ENCODE measurements at regions not wholly inside any gene's neighbourhood (a gene's known extent, or its start where the extent isn't known, plus 50 kb on each side); places are given as distances from the start of the nearest gene placed in this dataset.

- no peak for TF ChIP-seq TAF15 (IDR thresholded peaks at IDR 0.05; ENCODE audit: low read depth, low read length, poor library complexity, severe bottlenecking)
- TF ChIP-seq KDM6A (CRISPR knock-in tag; IDR thresholded peaks at IDR 0.05; ENCODE audit: low read depth), result no peak
- no peak for TF ChIP-seq PHF21A (CRISPR knock-in tag; IDR thresholded peaks at IDR 0.05)
- TF ChIP-seq, protein P1, sequence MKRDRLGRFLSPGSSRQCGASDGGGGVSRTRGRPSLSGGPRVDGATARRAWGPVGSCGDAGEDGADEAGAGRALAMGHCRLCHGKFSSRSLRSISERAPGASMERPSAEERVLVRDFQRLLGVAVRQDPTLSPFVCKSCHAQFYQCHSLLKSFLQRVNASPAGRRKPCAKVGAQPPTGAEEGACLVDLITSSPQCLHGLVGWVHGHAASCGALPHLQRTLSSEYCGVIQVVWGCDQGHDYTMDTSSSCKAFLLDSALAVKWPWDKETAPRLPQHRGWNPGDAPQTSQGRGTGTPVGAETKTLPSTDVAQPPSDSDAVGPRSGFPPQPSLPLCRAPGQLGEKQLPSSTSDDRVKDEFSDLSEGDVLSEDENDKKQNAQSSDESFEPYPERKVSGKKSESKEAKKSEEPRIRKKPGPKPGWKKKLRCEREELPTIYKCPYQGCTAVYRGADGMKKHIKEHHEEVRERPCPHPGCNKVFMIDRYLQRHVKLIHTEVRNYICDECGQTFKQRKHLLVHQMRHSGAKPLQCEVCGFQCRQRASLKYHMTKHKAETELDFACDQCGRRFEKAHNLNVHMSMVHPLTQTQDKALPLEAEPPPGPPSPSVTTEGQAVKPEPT (CRISPR knock-in tag; IDR thresholded peaks at IDR 0.05; ENCODE audit: low read depth), result no peak
- TF ChIP-seq, protein P2, sequence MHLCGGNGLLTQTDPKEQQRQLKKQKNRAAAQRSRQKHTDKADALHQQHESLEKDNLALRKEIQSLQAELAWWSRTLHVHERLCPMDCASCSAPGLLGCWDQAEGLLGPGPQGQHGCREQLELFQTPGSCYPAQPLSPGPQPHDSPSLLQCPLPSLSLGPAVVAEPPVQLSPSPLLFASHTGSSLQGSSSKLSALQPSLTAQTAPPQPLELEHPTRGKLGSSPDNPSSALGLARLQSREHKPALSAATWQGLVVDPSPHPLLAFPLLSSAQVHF (CRISPR knock-in tag; IDR thresholded peaks at IDR 0.05), result no peak
- no peak for TF ChIP-seq EZH2 (conservative IDR thresholded peaks at IDR 0.05; ENCODE audit: low read depth, low read length)
- TF ChIP-seq ZNF782 (CRISPR knock-in tag; IDR thresholded peaks at IDR 0.05; ENCODE audit: borderline replicate concordance), result no peak
- no peak for TF ChIP-seq ZNF780A (CRISPR knock-in tag; IDR thresholded peaks at IDR 0.05)
- TF ChIP-seq ZNF720 (CRISPR knock-in tag; IDR thresholded peaks at IDR 0.05), result no peak
- TF ChIP-seq MZF1 (CRISPR knock-in tag; IDR thresholded peaks at IDR 0.05; ENCODE audit: borderline replicate concordance), result no peak
- no peak for TF ChIP-seq ZNF567 (CRISPR knock-in tag; IDR thresholded peaks at IDR 0.05; ENCODE audit: borderline replicate concordance)
- no peak for TF ChIP-seq RBAK (CRISPR knock-in tag; IDR thresholded peaks at IDR 0.05)
Observed at GRCh38 chr5:17801595-17801994, 167.3 kb downstream of the TAF11L14 start (continued).

DNA sequence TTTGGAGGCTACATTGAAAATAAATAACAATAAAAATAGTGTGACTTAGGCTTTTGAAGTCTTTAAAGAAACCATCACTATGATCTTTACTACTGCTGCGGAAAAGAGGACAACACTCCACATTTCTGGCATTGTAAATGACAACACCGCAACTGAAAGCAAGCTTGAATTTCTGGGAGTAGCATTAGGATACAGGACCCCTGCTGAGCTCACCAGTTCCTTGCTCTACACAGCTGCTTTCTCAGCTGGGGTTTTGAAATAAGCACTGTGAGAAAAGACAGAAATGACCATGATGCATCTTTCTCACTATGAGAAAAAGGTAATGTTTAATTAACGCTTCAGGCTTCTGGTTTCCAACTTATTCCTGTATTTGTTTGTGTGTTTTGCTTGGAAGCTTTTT lies 168.0 kb downstream of the TAF11L14 start:
- in situ Hi-C loops (cut with HindIII; ENCODE audit: extremely low pct_ligation_motif_present, low pct_unique_long_range_greater_than_20kb) (no loop called here), intact Hi-C loops (cut with micrococcal nuclease; ENCODE audit: unreplicated experiment) (no loop called here)
- ChIA-PET CTCF (ENCODE audit: low intra/inter-chr PET ratio, low total read pairs) (no interaction called here), POLR2A (no interaction called here)
- Histone ChIP-seq H3K27me3 (ENCODE audit: control insufficient read depth in 1 of 2, insufficient read depth in 2 of 2, low read length in 2 of 2) (no peaks in the 10 kb centered on the region; a peak in 1 of 5 replicates), H3K79me2 (ENCODE audit: insufficient read depth, low read length) (no peaks in the 10 kb centered on the region), H3K9me3 (ENCODE audit: low read length) (peaks cover 59% of the 10 kb centered on the region), H4K20me1 (ENCODE audit: insufficient read depth, low read length) (no peaks in the 10 kb centered on the region), H3K4me3 (replicated peaks in 1 of 3; ENCODE audit: insufficient read depth in 1 of 3, low read depth in 2 of 3, low read length in 3 of 3) (no peak overlapping the region), H3K4me1 (ENCODE audit: insufficient read depth, low read length) (no peaks in the 10 kb centered on the region), H3K4me2 (ENCODE audit: low read depth, low read length) (no peak overlapping the region), H3K9ac (ENCODE audit: insufficient read depth, low read depth, low read length) (no peak overlapping the region), H2AFZ (ENCODE audit: low read length) (no peak overlapping the region), H3K36me3 (replicated peaks in 1 of 2; ENCODE audit: control insufficient read depth in 1 of 2, insufficient read depth in 2 of 2, low read length in 2 of 2) (no peaks in the 10 kb centered on the region), H3K27ac (ENCODE audit: extremely low read length, insufficient read depth, low read length) (no peak overlapping the region)
- FAIRE-seq (no peak), ATAC-seq (no peak), DNase-seq (ENCODE audit: low spot score) (no peak)
- WGBS (ENCODE audit: low lambda C conversion rate), result 21% methylated on average over 3 of the region's 3 CpGs
- no TSS peak for BruUV-seq (replicated peaks)
- no peak for TF ChIP-seq SSRP1 (CRISPR knock-in tag; IDR thresholded peaks at IDR 0.05)
- TF ChIP-seq SRSF9 (IDR thresholded peaks at IDR 0.05; ENCODE audit: borderline replicate concordance, insufficient read depth, low read depth, low read length, poor library complexity, severe bottlenecking), result no peak
- TF ChIP-seq ZSCAN5A (CRISPR knock-in tag; IDR thresholded peaks at IDR 0.05; ENCODE audit: borderline replicate concordance), result no peak
- TF ChIP-seq KLF12 (CRISPR knock-in tag; IDR thresholded peaks at IDR 0.05; ENCODE audit: borderline replicate concordance), result no peak
- no peak for TF ChIP-seq ZNF143 (CRISPR knock-in tag; IDR thresholded peaks at IDR 0.05)
- no peak for TF ChIP-seq ZNF17 (CRISPR knock-in tag; IDR thresholded peaks at IDR 0.05)
- no peak for TF ChIP-seq RFXANK (CRISPR knock-in tag; IDR thresholded peaks at IDR 0.05)
- TF ChIP-seq ZNF792 (CRISPR knock-in tag; IDR thresholded peaks at IDR 0.05), result no peak
- no peak for TF ChIP-seq ZNF33B (CRISPR knock-in tag; IDR thresholded peaks at IDR 0.05)

Measured in HepG2 (cell line).